Stimulated activated effector memory CD8-positive, alpha-beta T cell treated with anti-CD3 and anti-CD28 coated beads, Interleukin-12 subunit alpha, Interleukin-12 subunit beta, amount 100 ng/mL, for 72 hours (primary cell): ENCODE measurements at regions not wholly inside any gene's neighbourhood (a gene's known extent, or its start where the extent isn't known, plus 50 kb on each side); places are given as distances from the start of the nearest gene placed in this dataset.
A peak's percentile ranks its signal among the peaks of the same experiment; 100 is the strongest.

Source experiments
- ATAC-seq: fragments of 150-1000 bp; cut with Tn5 transposase; 2 replicates; pipeline ENCODE4 v1.10.0; 2021
- DNase-seq, 2 donors: peaks; one replicate each; pipeline ENCODE4 v3.0.0; 2021 to 2022; ENCODE audit warnings: low spot score in 2 of 2
- H3K27ac Mint-ChIP-seq: one replicate; pipeline ENCODE4 v1.8.0; 2022; ENCODE audit warnings: mild to moderate bottlenecking, mixed read lengths
- H3K36me3 Mint-ChIP-seq: one replicate; pipeline ENCODE4 v1.8.0; 2022; ENCODE audit warnings: mild to moderate bottlenecking, mixed read lengths
- H3K4me1 Mint-ChIP-seq: one replicate; pipeline ENCODE4 v1.8.0; 2022; ENCODE audit warnings: mixed read lengths
- H3K4me3 Mint-ChIP-seq: one replicate; pipeline ENCODE4 v1.8.0; 2022; ENCODE audit warnings: mild to moderate bottlenecking, mixed read lengths
- H3K9me3 Mint-ChIP-seq: one replicate; pipeline ENCODE4 v1.8.0; 2022; ENCODE audit warnings: mixed read lengths

- no peak for DNase-seq
- H3K27ac Mint-ChIP-seq, result no peak overlapping the region
- peaks cover 2% of the 10 kb centered on the region for H3K9me3 Mint-ChIP-seq
- H3K36me3 Mint-ChIP-seq, result no peaks in the 10 kb centered on the region
- no peak overlapping the region for H3K4me3 Mint-ChIP-seq
- no peak for ATAC-seq
- H3K4me1 Mint-ChIP-seq, result no peaks in the 10 kb centered on the region
Measured at GRCh38 chr13:62697701-62698100, 1282.1 kb upstream of the PCDH20 start.

DNA sequence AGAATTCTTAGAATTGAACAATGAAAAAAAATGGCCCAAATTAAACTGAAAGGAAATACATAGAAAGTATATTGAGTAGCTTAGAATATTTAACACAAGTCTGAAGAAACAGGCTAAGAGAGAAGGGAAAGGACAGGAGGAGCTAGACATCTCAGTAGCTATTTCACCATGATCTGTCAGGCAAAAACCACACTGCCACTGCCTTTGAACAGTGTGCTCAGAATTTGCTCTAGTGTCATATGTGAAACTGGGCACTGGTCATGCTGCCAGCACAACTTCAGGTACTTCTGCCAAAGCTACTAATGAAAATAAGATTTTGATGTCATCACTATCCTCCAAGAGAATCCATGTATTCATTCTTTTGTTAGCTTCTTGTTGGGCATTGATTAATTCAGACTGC lies 1280.8 kb upstream of the PCDH20 start:
- H3K27ac Mint-ChIP-seq, result no peak overlapping the region
- ATAC-seq, result no peak
- H3K9me3 Mint-ChIP-seq, result peaks cover 6% of the 10 kb centered on the region

DNA sequence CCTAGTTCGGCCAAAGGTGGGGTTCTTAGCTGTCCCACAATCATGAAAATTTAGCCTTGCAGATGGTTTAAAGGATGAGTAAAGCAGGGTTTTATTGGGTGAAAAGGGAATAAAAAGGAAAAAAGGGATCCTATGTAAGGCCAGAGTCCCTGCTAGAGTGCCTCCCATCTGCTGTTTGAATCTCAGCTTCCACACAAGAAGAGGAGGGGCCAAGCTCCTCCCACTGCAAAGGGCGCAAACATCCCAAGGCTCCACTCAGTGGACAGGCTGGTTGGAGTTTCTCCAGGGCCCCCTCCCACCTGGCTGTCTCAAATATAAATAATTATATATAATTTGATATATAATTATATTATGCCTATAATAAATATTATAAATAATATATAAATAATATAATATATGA lies 1272.1 kb upstream of the PCDH20 start:
- no peak for ATAC-seq
- Mint-ChIP-seq H3K4me1 (no peaks in the 10 kb centered on the region), H3K36me3 (no peaks in the 10 kb centered on the region), H3K27ac (no peak overlapping the region), H3K4me3 (no peak overlapping the region), H3K9me3 (peaks cover 8% of the 10 kb centered on the region)
- DNase-seq, result no peak

More for the DNA sequence above, 1280.8 kb upstream of the PCDH20 start:
- Mint-ChIP-seq H3K4me3 (no peak overlapping the region), H3K36me3 (no peaks in the 10 kb centered on the region), H3K4me1 (no peaks in the 10 kb centered on the region)
- DNase-seq, result no peak

- Mint-ChIP-seq H3K4me3 (no peak overlapping the region), H3K9me3 (peaks cover 7% of the 10 kb centered on the region), H3K27ac (no peak overlapping the region), H3K4me1 (no peaks in the 10 kb centered on the region), H3K36me3 (no peaks in the 10 kb centered on the region)
- ATAC-seq, result no peak
- DNase-seq, result no peak
Measured at GRCh38 chr13:62684359-62684758, 1268.7 kb upstream of the PCDH20 start.

- no peak overlapping the region for H3K4me3 Mint-ChIP-seq
- ATAC-seq (no peak), DNase-seq (no peak)
- no peak overlapping the region for H3K27ac Mint-ChIP-seq
- peaks cover 11% of the 10 kb centered on the region for H3K9me3 Mint-ChIP-seq
- no peaks in the 10 kb centered on the region for H3K36me3 Mint-ChIP-seq
- no peaks in the 10 kb centered on the region for H3K4me1 Mint-ChIP-seq
Measured at GRCh38 chr13:62682788-62683187, 1267.1 kb upstream of the PCDH20 start.

- no peak for DNase-seq
- H3K4me3 Mint-ChIP-seq, result no peak overlapping the region
- no peaks in the 10 kb centered on the region for H3K36me3 Mint-ChIP-seq
- H3K4me1 Mint-ChIP-seq, result no peaks in the 10 kb centered on the region
- ATAC-seq, result no peak
- H3K9me3 Mint-ChIP-seq, result peaks cover 19% of the 10 kb centered on the region
- H3K27ac Mint-ChIP-seq, result no peak overlapping the region
Measured at GRCh38 chr13:62678039-62678438, 1262.4 kb upstream of the PCDH20 start.

GRCh38 chr13:62663767-62664166 lies 1248.1 kb upstream of the PCDH20 start:
- H3K4me3 Mint-ChIP-seq, result no peak overlapping the region
- ATAC-seq (no peak), DNase-seq (no peak)
- H3K36me3 Mint-ChIP-seq, result no peaks in the 10 kb centered on the region
- no peak overlapping the region for H3K27ac Mint-ChIP-seq
- no peaks in the 10 kb centered on the region for H3K4me1 Mint-ChIP-seq
- peaks cover 17% of the 10 kb centered on the region for H3K9me3 Mint-ChIP-seq

DNA sequence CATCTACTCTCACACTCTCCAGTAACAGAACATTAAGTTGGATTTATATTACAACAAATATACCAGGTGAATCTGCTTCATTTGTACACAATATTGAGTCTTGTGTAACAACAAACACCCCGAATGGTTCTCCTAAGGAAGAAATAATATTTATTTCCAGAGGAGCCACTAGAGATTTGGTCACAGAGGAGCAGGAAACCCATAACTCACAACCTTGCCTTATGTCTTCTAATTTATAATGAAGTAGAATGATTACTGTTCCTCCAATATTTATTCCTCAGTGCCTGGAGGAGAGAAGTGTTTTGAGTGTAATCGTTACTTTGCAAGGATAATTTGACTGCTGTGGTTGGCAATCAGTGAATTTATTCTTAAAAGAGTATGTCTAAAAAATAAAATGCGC lies 1243.7 kb upstream of the PCDH20 start:
- DNase-seq (no peak), ATAC-seq (no peak)
- H3K9me3 Mint-ChIP-seq, result peaks cover 20% of the 10 kb centered on the region
- no peak overlapping the region for H3K4me3 Mint-ChIP-seq
- H3K4me1 Mint-ChIP-seq, result no peaks in the 10 kb centered on the region
- no peaks in the 10 kb centered on the region for H3K36me3 Mint-ChIP-seq
- no peak overlapping the region for H3K27ac Mint-ChIP-seq

GRCh38 chr13:62653371-62653770 lies 1237.7 kb upstream of the PCDH20 start:
- peaks cover 10% of the 10 kb centered on the region for H3K9me3 Mint-ChIP-seq
- DNase-seq, result no peak
- no peak for ATAC-seq
- no peak overlapping the region for H3K27ac Mint-ChIP-seq
- no peaks in the 10 kb centered on the region for H3K4me1 Mint-ChIP-seq
- no peak overlapping the region for H3K4me3 Mint-ChIP-seq
- no peaks in the 10 kb centered on the region for H3K36me3 Mint-ChIP-seq

GRCh38 chr13:62643799-62644524 lies 1228.3 kb upstream of the PCDH20 start:
- DNase-seq (no peak), ATAC-seq (no peak)
- Mint-ChIP-seq H3K4me3 (no peak overlapping the region), H3K27ac (no peak overlapping the region), H3K9me3 (peaks cover 17% of the 10 kb centered on the region), H3K36me3 (no peaks in the 10 kb centered on the region), H3K4me1 (no peaks in the 10 kb centered on the region)

DNA sequence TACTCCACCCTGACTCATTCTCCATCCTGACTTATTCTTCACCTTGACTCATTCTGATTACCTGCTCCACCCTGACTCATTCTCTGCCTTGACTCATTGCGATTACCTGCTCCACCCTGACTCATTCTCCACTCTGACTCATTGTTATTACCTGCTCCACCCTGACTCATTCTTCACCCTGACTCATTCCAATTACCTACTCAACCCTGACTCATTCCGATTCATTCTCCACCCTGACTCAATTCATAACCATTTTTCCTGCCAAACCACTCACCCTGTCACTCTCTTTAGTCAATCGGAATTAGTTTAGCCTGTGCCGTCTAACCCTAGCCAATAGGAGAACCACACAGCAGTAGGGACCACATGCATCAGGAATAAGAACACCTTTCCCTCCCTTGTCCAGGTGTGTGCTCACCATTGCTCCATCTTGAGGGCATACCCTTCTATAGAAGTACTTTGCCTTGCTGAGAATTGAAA lies 1227.4 kb upstream of the PCDH20 start:
- H3K27ac Mint-ChIP-seq, result no peak overlapping the region
- ATAC-seq (peak; percentile 93), DNase-seq (no peak)
- no peaks in the 10 kb centered on the region for H3K4me1 Mint-ChIP-seq
- H3K4me3 Mint-ChIP-seq, result no peak overlapping the region
- H3K36me3 Mint-ChIP-seq, result no peaks in the 10 kb centered on the region
- peaks cover 17% of the 10 kb centered on the region for H3K9me3 Mint-ChIP-seq

GRCh38 chr13:62635161-62635560 lies 1219.5 kb upstream of the PCDH20 start:
- no peak overlapping the region for H3K4me3 Mint-ChIP-seq
- ATAC-seq (no peak), DNase-seq (no peak)
- H3K27ac Mint-ChIP-seq, result no peak overlapping the region
- no peaks in the 10 kb centered on the region for H3K4me1 Mint-ChIP-seq
- peaks cover 7% of the 10 kb centered on the region for H3K9me3 Mint-ChIP-seq
- H3K36me3 Mint-ChIP-seq, result no peaks in the 10 kb centered on the region

GRCh38 chr13:62633448-62633847 lies 1217.8 kb upstream of the PCDH20 start:
- Mint-ChIP-seq H3K4me3 (no peak overlapping the region), H3K27ac (no peak overlapping the region), H3K36me3 (no peaks in the 10 kb centered on the region), H3K4me1 (no peaks in the 10 kb centered on the region), H3K9me3 (peaks cover 7% of the 10 kb centered on the region)
- ATAC-seq (no peak), DNase-seq (no peak)

DNA sequence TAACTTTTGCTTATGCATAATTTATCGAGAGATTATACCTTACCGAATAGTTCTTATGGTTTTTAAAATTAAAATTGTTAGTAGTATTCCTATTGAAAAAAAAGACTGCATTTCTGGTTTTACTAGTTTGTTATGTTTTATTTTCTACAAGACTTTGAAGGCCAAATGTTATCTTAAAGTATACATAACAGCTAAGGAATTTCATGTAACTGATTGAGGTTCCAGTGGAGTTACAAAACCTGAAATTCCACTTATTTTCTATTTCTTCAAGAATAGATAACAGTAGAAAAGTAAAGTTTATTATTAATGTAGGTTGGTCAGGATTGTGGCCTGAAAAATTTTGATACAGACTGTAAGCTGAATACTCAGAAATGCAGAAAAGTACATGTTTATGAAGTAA lies 1216.0 kb upstream of the PCDH20 start:
- H3K4me1 Mint-ChIP-seq, result no peaks in the 10 kb centered on the region
- ATAC-seq, result no peak

DNA sequence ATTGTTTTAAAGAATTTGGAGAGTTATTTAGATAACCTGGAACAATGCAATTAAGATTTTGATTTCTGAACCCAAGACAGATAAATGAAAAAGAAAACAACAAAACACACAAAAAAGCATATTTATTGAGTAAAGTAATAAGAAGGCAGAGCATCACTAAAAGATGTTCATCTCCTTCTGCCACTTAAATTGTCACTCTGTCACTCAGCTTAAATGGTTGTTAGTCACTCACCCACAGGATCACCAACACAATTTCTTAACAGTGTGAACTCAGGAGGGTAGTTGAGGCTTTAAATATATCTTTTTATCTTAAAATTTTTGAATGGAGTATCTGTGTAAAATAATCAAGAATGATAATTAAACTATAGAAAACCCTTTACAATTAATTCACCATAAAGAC lies 1215.5 kb upstream of the PCDH20 start:
- Mint-ChIP-seq H3K4me3 (no peak overlapping the region), H3K9me3 (peaks cover 4% of the 10 kb centered on the region), H3K36me3 (no peaks in the 10 kb centered on the region), H3K4me1 (no peaks in the 10 kb centered on the region), H3K27ac (no peak overlapping the region)
- DNase-seq, result no peak
- ATAC-seq, result no peak

More for the DNA sequence above, 1216.0 kb upstream of the PCDH20 start:
- no peak overlapping the region for H3K27ac Mint-ChIP-seq
- H3K9me3 Mint-ChIP-seq, result peaks cover 4% of the 10 kb centered on the region
- H3K4me3 Mint-ChIP-seq, result no peak overlapping the region
- DNase-seq, result no peak
- H3K36me3 Mint-ChIP-seq, result no peaks in the 10 kb centered on the region

DNA sequence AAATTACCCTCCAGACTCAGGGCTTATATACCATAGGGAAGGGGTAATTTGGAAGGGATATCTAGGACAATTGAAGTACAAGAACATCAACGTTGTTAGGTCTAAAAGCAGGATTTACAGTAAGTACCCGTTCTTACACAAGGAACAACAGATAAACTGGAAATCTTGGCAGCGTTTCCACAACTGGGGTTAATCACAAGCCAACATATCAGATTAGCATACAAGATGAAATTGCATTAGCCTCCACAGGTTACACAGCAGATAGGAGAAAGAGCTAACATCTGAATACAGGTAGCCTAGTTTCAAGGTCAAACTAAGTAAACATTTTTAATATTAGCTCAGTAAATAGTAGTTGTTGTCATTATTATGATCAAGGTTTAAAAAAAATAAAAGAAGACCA lies 1214.0 kb upstream of the PCDH20 start:
- DNase-seq, result no peak
- Mint-ChIP-seq H3K27ac (no peak overlapping the region), H3K4me3 (no peak overlapping the region), H3K9me3 (peaks cover 7% of the 10 kb centered on the region), H3K36me3 (no peaks in the 10 kb centered on the region), H3K4me1 (no peaks in the 10 kb centered on the region)
- no peak for ATAC-seq
